T-helper 2 cell treated with Interferon-gamma antibody and Interleukin-4, amounts not matched to agents 5 μg/mL and 100 μg/mL, for 36 hours (primary cell): ENCODE measurements at regions not wholly inside any gene's neighbourhood (a gene's known extent, or its start where the extent isn't known, plus 50 kb on each side); places are given as distances from the start of the nearest gene placed in this dataset.

Experiments
- DNase-seq: peaks from one replicate; pipeline ENCODE4 v3.0.0; 2021; ENCODE audit warnings: low spot score
- H3K27ac Mint-ChIP-seq: one replicate; pipeline ENCODE4 v1.8.0; 2021; ENCODE audit warnings: mild to moderate bottlenecking, mixed read lengths
- H3K27me3 Mint-ChIP-seq: one replicate; pipeline ENCODE4 v1.8.0; 2021; ENCODE audit warnings: low read depth, mixed read lengths
- H3K36me3 Mint-ChIP-seq: one replicate; pipeline ENCODE4 v1.8.0; 2021; ENCODE audit warnings: low read depth, mixed read lengths
- H3K4me1 Mint-ChIP-seq: one replicate; pipeline ENCODE4 v1.8.0; 2021; ENCODE audit warnings: low read depth, mixed read lengths
- H3K4me3 Mint-ChIP-seq: one replicate; pipeline ENCODE4 v1.8.0; 2022; ENCODE audit warnings: mild to moderate bottlenecking, moderate library complexity, mixed read lengths
- H3K9me3 Mint-ChIP-seq: one replicate; pipeline ENCODE4 v1.8.0; 2021; ENCODE audit warnings: mixed read lengths

- Mint-ChIP-seq H3K4me3 (no peak overlapping the region), H3K27me3 (no peaks in the 10 kb centered on the region), H3K27ac (no peak overlapping the region), H3K4me1 (no peaks in the 10 kb centered on the region), H3K9me3 (peaks cover 10% of the 10 kb centered on the region), H3K36me3 (no peaks in the 10 kb centered on the region)
- no peak for DNase-seq
Observed at GRCh38 chr15:45980366-45980765, 345.5 kb downstream of the SQOR start.

GRCh38 chr15:45981625-45982024, 346.8 kb downstream of the SQOR start:
- no peaks in the 10 kb centered on the region for H3K4me1 Mint-ChIP-seq
- H3K4me3 Mint-ChIP-seq, result no peak overlapping the region
- no peaks in the 10 kb centered on the region for H3K36me3 Mint-ChIP-seq
- no peak overlapping the region for H3K27ac Mint-ChIP-seq
- DNase-seq, result no peak
- peaks cover 14% of the 10 kb centered on the region for H3K9me3 Mint-ChIP-seq
- H3K27me3 Mint-ChIP-seq, result no peaks in the 10 kb centered on the region

GRCh38 chr15:45991863-45992262, 357.0 kb downstream of the SQOR start:
- no peak overlapping the region for H3K27ac Mint-ChIP-seq
- H3K4me3 Mint-ChIP-seq, result no peak overlapping the region
- no peaks in the 10 kb centered on the region for H3K36me3 Mint-ChIP-seq
- H3K27me3 Mint-ChIP-seq, result no peaks in the 10 kb centered on the region
- H3K9me3 Mint-ChIP-seq, result peaks cover 30% of the 10 kb centered on the region
- DNase-seq, result no peak
- no peaks in the 10 kb centered on the region for H3K4me1 Mint-ChIP-seq

- Mint-ChIP-seq H3K27me3 (no peaks in the 10 kb centered on the region), H3K36me3 (no peaks in the 10 kb centered on the region), H3K9me3 (peaks cover 25% of the 10 kb centered on the region), H3K4me1 (no peaks in the 10 kb centered on the region), H3K4me3 (no peak overlapping the region), H3K27ac (no peak overlapping the region)
- no peak for DNase-seq
Observed at GRCh38 chr15:45993072-45993471, 358.2 kb downstream of the SQOR start.

- Mint-ChIP-seq H3K27ac (no peak overlapping the region), H3K36me3 (no peaks in the 10 kb centered on the region), H3K9me3 (peaks cover 20% of the 10 kb centered on the region), H3K4me3 (no peak overlapping the region), H3K27me3 (no peaks in the 10 kb centered on the region), H3K4me1 (no peaks in the 10 kb centered on the region)
- no peak for DNase-seq
Observed at GRCh38 chr15:45993508-45993907, 358.7 kb downstream of the SQOR start.

- no peak overlapping the region for H3K27ac Mint-ChIP-seq
- peaks cover 11% of the 10 kb centered on the region for H3K9me3 Mint-ChIP-seq
- H3K27me3 Mint-ChIP-seq, result no peaks in the 10 kb centered on the region
- no peaks in the 10 kb centered on the region for H3K36me3 Mint-ChIP-seq
- no peaks in the 10 kb centered on the region for H3K4me1 Mint-ChIP-seq
- H3K4me3 Mint-ChIP-seq, result no peak overlapping the region
- no peak for DNase-seq
Observed at GRCh38 chr15:45995800-45996199, 361.0 kb downstream of the SQOR start.

GRCh38 chr15:46014532-46014931, 379.7 kb downstream of the SQOR start:
- Mint-ChIP-seq H3K4me1 (no peaks in the 10 kb centered on the region), H3K4me3 (no peak overlapping the region), H3K9me3 (peaks cover 49% of the 10 kb centered on the region), H3K27me3 (no peaks in the 10 kb centered on the region), H3K36me3 (no peaks in the 10 kb centered on the region), H3K27ac (no peak overlapping the region)
- DNase-seq, result no peak

GRCh38 chr15:46034755-46035154, 399.9 kb downstream of the SQOR start:
- H3K9me3 Mint-ChIP-seq, result peaks cover 23% of the 10 kb centered on the region
- no peak overlapping the region for H3K4me3 Mint-ChIP-seq
- H3K27ac Mint-ChIP-seq, result no peak overlapping the region
- H3K4me1 Mint-ChIP-seq, result no peaks in the 10 kb centered on the region
- no peaks in the 10 kb centered on the region for H3K36me3 Mint-ChIP-seq
- no peak for DNase-seq
- H3K27me3 Mint-ChIP-seq, result no peaks in the 10 kb centered on the region

GRCh38 chr15:46039703-46040102, 404.9 kb downstream of the SQOR start:
- no peaks in the 10 kb centered on the region for H3K4me1 Mint-ChIP-seq
- no peaks in the 10 kb centered on the region for H3K36me3 Mint-ChIP-seq
- peaks cover 21% of the 10 kb centered on the region for H3K9me3 Mint-ChIP-seq
- no peak overlapping the region for H3K27ac Mint-ChIP-seq
- DNase-seq, result no peak
- no peak overlapping the region for H3K4me3 Mint-ChIP-seq
- H3K27me3 Mint-ChIP-seq, result no peaks in the 10 kb centered on the region

- Mint-ChIP-seq H3K36me3 (no peaks in the 10 kb centered on the region), H3K9me3 (peaks cover 22% of the 10 kb centered on the region), H3K27me3 (no peaks in the 10 kb centered on the region), H3K27ac (no peak overlapping the region), H3K4me1 (no peaks in the 10 kb centered on the region), H3K4me3 (no peak overlapping the region)
- no peak for DNase-seq
Observed at GRCh38 chr15:46041905-46042304, 407.1 kb downstream of the SQOR start.

- Mint-ChIP-seq H3K36me3 (no peaks in the 10 kb centered on the region), H3K9me3 (peaks cover 6% of the 10 kb centered on the region)
Observed at GRCh38 chr15:46059921-46060594, 425.2 kb downstream of the SQOR start.

GRCh38 chr15:46061002-46061401, 426.2 kb downstream of the SQOR start:
- Mint-ChIP-seq H3K9me3 (peaks cover 5% of the 10 kb centered on the region), H3K27ac (no peak overlapping the region), H3K4me3 (no peak overlapping the region), H3K27me3 (no peaks in the 10 kb centered on the region), H3K4me1 (no peaks in the 10 kb centered on the region), H3K36me3 (no peaks in the 10 kb centered on the region)
- DNase-seq, result no peak

More at GRCh38 chr15:46059921-46060594, 425.2 kb downstream of the SQOR start:
- no peak for DNase-seq
- Mint-ChIP-seq H3K4me3 (no peak overlapping the region), H3K27ac (no peak overlapping the region), H3K27me3 (no peaks in the 10 kb centered on the region), H3K4me1 (no peaks in the 10 kb centered on the region)

- H3K27ac Mint-ChIP-seq, result no peak overlapping the region
- H3K36me3 Mint-ChIP-seq, result no peaks in the 10 kb centered on the region
- H3K4me3 Mint-ChIP-seq, result no peak overlapping the region
- no peaks in the 10 kb centered on the region for H3K4me1 Mint-ChIP-seq
- DNase-seq, result no peak
- no peaks in the 10 kb centered on the region for H3K9me3 Mint-ChIP-seq
- no peaks in the 10 kb centered on the region for H3K27me3 Mint-ChIP-seq
Observed at GRCh38 chr15:46077220-46077619, 442.4 kb downstream of the SQOR start.

GRCh38 chr15:46079046-46079445, 444.2 kb downstream of the SQOR start:
- no peaks in the 10 kb centered on the region for H3K36me3 Mint-ChIP-seq
- DNase-seq, result no peak
- no peak overlapping the region for H3K4me3 Mint-ChIP-seq
- no peaks in the 10 kb centered on the region for H3K9me3 Mint-ChIP-seq
- no peak overlapping the region for H3K27ac Mint-ChIP-seq
- no peaks in the 10 kb centered on the region for H3K4me1 Mint-ChIP-seq
- H3K27me3 Mint-ChIP-seq, result no peaks in the 10 kb centered on the region

- H3K4me3 Mint-ChIP-seq, result no peak overlapping the region
- no peak overlapping the region for H3K27ac Mint-ChIP-seq
- no peaks in the 10 kb centered on the region for H3K27me3 Mint-ChIP-seq
- H3K36me3 Mint-ChIP-seq, result no peaks in the 10 kb centered on the region
- no peak for DNase-seq
- H3K4me1 Mint-ChIP-seq, result no peaks in the 10 kb centered on the region
- no peaks in the 10 kb centered on the region for H3K9me3 Mint-ChIP-seq
Observed at GRCh38 chr15:46080016-46080415, 445.2 kb downstream of the SQOR start.
